ENCODE measurements at regions not wholly inside any gene's neighbourhood (a gene's known extent, or its start where the extent isn't known, plus 50 kb on each side); places are given as distances from the start of the nearest gene placed in this dataset.

DNA sequence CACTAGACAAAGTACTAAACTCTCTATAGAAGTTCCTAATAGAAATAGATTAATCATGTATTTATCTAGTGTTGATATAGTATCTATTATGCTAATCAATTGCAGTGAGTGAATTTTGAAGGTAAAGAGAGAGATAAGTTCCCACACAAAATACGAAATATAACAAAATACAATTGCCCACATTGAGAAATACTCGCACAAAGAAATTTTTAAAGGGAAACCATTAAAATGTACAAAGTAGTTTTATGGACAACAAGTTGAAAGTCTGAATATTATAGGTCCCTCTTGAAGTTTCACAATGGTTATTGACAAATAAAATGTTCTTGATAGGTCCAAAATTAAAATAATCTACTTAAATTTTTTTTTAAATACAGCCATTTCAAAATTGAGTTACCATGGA lies 1031.1 kb downstream of the SORCS1 start:
- TF ChIP-seq, protein P1, sequence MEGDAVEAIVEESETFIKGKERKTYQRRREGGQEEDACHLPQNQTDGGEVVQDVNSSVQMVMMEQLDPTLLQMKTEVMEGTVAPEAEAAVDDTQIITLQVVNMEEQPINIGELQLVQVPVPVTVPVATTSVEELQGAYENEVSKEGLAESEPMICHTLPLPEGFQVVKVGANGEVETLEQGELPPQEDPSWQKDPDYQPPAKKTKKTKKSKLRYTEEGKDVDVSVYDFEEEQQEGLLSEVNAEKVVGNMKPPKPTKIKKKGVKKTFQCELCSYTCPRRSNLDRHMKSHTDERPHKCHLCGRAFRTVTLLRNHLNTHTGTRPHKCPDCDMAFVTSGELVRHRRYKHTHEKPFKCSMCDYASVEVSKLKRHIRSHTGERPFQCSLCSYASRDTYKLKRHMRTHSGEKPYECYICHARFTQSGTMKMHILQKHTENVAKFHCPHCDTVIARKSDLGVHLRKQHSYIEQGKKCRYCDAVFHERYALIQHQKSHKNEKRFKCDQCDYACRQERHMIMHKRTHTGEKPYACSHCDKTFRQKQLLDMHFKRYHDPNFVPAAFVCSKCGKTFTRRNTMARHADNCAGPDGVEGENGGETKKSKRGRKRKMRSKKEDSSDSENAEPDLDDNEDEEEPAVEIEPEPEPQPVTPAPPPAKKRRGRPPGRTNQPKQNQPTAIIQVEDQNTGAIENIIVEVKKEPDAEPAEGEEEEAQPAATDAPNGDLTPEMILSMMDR (conservative IDR thresholded peaks at IDR 0.05; ENCODE audit: low read depth, low read length): no peak
- TF ChIP-seq POLR2A (IDR thresholded peaks at IDR 0.05; ENCODE audit: low read depth, low read length) (no peak), MAFK (IDR thresholded peaks at IDR 0.05; ENCODE audit: low read depth, low read length) (no peak), FOS (IDR thresholded peaks at IDR 0.05; ENCODE audit: low read depth, low read length) (no peak), CEBPB (IDR thresholded peaks at IDR 0.05; ENCODE audit: low read depth, low read length) (peak; percentile 53; the same call in 1 of the 2 replicates), SMC3 (IDR thresholded peaks at IDR 0.05; ENCODE audit: low read depth, low read length) (no peak), MAZ (IDR thresholded peaks at IDR 0.05; ENCODE audit: borderline replicate concordance, low read depth, low read length) (no peak), CHD1 (IDR thresholded peaks at IDR 0.05; ENCODE audit: low read depth, low read length) (no peak), RCOR1 (IDR thresholded peaks at IDR 0.05; ENCODE audit: insufficient replicate concordance, low read length) (no peak), MXI1 (IDR thresholded peaks at IDR 0.05; ENCODE audit: borderline replicate concordance, low read depth, low read length) (no peak), RAD21 (IDR thresholded peaks at IDR 0.05; ENCODE audit: low read length) (no peak), RFX5 (IDR thresholded peaks at IDR 0.05; ENCODE audit: low read depth, low read length) (no peak)
- TF ChIP-seq, protein P2, sequence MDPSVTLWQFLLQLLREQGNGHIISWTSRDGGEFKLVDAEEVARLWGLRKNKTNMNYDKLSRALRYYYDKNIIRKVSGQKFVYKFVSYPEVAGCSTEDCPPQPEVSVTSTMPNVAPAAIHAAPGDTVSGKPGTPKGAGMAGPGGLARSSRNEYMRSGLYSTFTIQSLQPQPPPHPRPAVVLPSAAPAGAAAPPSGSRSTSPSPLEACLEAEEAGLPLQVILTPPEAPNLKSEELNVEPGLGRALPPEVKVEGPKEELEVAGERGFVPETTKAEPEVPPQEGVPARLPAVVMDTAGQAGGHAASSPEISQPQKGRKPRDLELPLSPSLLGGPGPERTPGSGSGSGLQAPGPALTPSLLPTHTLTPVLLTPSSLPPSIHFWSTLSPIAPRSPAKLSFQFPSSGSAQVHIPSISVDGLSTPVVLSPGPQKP (IDR thresholded peaks at IDR 0.05; ENCODE audit: borderline replicate concordance, low read depth, low read length): no peak
- TF ChIP-seq, protein P3, sequence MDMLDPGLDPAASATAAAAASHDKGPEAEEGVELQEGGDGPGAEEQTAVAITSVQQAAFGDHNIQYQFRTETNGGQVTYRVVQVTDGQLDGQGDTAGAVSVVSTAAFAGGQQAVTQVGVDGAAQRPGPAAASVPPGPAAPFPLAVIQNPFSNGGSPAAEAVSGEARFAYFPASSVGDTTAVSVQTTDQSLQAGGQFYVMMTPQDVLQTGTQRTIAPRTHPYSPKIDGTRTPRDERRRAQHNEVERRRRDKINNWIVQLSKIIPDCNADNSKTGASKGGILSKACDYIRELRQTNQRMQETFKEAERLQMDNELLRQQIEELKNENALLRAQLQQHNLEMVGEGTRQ (IDR thresholded peaks at IDR 0.05; ENCODE audit: low read depth, low read length): no peak
